ENCODE measurements at regions not wholly inside any gene's neighbourhood (a gene's known extent, or its start where the extent isn't known, plus 50 kb on each side); places are given as distances from the start of the nearest gene placed in this dataset.

- TF ChIP-seq GATA2 (IDR thresholded peaks at IDR 0.05; ENCODE audit: low read depth, low read length) (no peak), GATA3 (IDR thresholded peaks at IDR 0.05; ENCODE audit: low read depth, low read length) (no peak)
Observed at GRCh38 chr10:27413387-27413786, 90.7 kb upstream of the RAB18 start.

GRCh38 chr10:27410153-27410552 is 94.0 kb upstream of the RAB18 start:
- no peak for TF ChIP-seq GATA3 (IDR thresholded peaks at IDR 0.05; ENCODE audit: low read depth, low read length)
- no peak for TF ChIP-seq GATA2 (IDR thresholded peaks at IDR 0.05; ENCODE audit: low read depth, low read length)

GRCh38 chr10:27407271-27407670 is 96.8 kb upstream of the RAB18 start:
- TF ChIP-seq GATA2 (IDR thresholded peaks at IDR 0.05; ENCODE audit: low read depth, low read length) (no peak), GATA3 (IDR thresholded peaks at IDR 0.05; ENCODE audit: low read depth, low read length) (no peak)

DNA sequence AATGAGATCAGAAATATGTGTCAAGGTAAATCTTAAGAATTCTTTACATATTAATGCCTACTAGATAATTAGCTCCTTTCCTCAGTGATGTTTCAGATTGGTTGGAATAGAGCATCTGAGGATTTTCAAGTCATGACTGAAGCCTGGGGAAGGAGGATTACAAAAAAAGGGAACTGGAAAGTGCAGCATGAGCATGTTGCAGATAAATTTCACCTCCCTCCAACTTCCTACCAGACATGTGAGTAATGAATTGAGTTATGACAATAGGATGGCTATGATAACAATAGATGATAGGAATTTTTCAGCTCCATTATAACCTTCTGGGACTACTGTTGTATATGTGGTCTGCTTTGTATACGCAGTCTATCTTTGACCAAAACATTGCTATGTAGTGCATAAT is 104.2 kb upstream of the RAB18 start:
- TF ChIP-seq GATA2 (IDR thresholded peaks at IDR 0.05; ENCODE audit: low read depth, low read length): no peak
- TF ChIP-seq GATA3 (IDR thresholded peaks at IDR 0.05; ENCODE audit: low read depth, low read length): no peak

GRCh38 chr10:27393961-27394360 is 110.1 kb upstream of the RAB18 start:
- TF ChIP-seq GATA3 (IDR thresholded peaks at IDR 0.05; ENCODE audit: low read depth, low read length): no peak
- no peak for TF ChIP-seq GATA2 (IDR thresholded peaks at IDR 0.05; ENCODE audit: low read depth, low read length)

DNA sequence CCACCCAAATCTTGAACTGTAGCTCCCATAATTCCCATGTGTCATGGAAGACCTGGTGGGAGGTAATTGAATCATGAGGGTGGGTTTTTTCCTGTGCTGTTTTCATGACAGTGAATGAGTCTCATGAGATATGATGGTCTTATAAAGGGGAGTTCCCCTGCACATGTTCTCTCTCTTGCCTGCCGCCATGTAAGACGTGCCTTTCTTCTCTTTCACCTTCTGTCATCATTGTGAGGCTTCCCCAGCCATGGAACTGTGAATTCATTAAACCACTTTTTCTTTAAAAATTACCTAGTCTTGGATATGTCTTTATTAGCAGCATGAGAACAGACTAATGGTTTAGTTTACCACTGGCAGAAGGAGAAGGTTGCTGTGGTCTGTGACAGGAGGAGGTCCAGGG is 111.5 kb upstream of the RAB18 start:
- no peak for TF ChIP-seq GATA3 (IDR thresholded peaks at IDR 0.05; ENCODE audit: low read depth, low read length)
- no peak for TF ChIP-seq GATA2 (IDR thresholded peaks at IDR 0.05; ENCODE audit: low read depth, low read length)

GRCh38 chr10:27391916-27392315 is 112.2 kb upstream of the RAB18 start:
- no peak for TF ChIP-seq GATA3 (IDR thresholded peaks at IDR 0.05; ENCODE audit: low read depth, low read length)
- no peak for TF ChIP-seq GATA2 (IDR thresholded peaks at IDR 0.05; ENCODE audit: low read depth, low read length)

GRCh38 chr10:27391325-27391724 is 112.8 kb upstream of the RAB18 start:
- no peak for TF ChIP-seq GATA3 (IDR thresholded peaks at IDR 0.05; ENCODE audit: low read depth, low read length)
- TF ChIP-seq GATA2 (IDR thresholded peaks at IDR 0.05; ENCODE audit: low read depth, low read length): no peak

- no peak for TF ChIP-seq GATA2 (IDR thresholded peaks at IDR 0.05; ENCODE audit: low read depth, low read length)
- TF ChIP-seq GATA3 (IDR thresholded peaks at IDR 0.05; ENCODE audit: low read depth, low read length): no peak
Observed at GRCh38 chr10:27390681-27391080, 113.4 kb upstream of the RAB18 start.

- TF ChIP-seq GATA3 (IDR thresholded peaks at IDR 0.05; ENCODE audit: low read depth, low read length) (no peak), GATA2 (IDR thresholded peaks at IDR 0.05; ENCODE audit: low read depth, low read length) (no peak)
Observed at GRCh38 chr10:27388761-27389399, 115.2 kb upstream of the RAB18 start.

DNA sequence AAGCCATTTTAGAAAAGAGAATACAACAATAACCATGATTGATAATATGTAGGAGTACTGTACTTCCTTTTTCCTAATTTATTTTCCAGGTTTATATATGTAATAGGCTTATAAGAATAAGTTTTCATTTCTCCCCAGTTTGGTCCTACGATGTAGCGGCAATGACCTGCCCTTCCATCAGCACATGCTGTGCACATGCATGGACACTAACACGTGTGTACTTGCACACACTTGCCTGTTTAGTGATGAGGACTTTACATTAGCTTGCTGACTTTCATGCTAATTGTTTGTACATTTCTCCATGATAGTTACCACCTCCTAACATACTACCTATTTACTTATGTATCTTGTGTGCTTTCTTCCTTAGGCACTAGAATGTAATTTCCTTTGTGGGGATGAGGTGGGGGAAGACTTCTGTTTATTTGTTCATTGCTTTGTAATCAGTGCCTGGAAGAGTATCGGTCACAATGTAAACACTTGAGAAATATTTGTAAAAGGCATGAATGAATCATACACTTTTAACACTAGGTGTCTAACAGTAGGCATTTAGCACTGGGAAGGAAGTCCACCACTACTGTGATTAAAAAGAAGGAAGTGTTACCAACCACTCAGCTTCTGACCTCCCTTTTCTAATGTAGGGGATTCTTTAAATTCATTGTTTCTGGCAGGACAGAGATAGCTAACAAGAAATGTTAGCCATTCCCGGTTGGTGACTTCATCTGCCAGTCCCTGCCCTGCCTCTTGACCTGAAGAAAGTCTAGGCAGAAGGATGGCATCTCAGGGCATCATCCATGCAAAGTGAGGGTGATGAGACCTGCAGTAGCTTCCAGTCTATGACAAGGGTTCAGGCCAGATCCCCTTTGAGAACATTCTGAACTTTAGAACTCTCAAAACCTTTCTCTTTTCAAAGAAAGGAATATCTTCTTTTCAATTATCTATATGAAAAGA is 120.2 kb upstream of the RAB18 start:
- TF ChIP-seq GATA2 (IDR thresholded peaks at IDR 0.05; ENCODE audit: low read depth, low read length) (no peak), GATA3 (IDR thresholded peaks at IDR 0.05; ENCODE audit: low read depth, low read length) (no peak)

DNA sequence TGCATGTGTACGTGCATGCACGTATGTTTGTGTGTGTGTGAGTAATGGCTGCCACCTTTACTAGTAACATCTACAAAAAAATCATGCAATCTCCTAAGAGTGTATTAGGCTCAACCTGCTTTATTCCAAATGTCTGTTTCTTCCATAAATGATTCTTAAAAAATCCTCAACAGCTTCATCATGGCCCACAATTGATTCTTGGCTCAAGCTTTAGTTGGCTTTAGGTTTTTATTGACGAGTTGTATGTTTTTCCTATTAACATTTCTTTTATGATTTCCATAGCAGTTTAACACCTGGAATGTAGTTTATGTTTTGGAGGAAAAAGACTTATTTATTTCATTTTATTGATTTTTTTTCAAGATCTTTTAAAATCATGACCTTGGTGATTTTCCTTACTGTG is 121.9 kb upstream of the RAB18 start:
- TF ChIP-seq GATA3 (IDR thresholded peaks at IDR 0.05; ENCODE audit: low read depth, low read length) (no peak), GATA2 (IDR thresholded peaks at IDR 0.05; ENCODE audit: low read depth, low read length) (no peak)

GRCh38 chr10:27380929-27381358 is 123.2 kb upstream of the RAB18 start:
- TF ChIP-seq GATA2 (IDR thresholded peaks at IDR 0.05; ENCODE audit: low read depth, low read length) (no peak), GATA3 (IDR thresholded peaks at IDR 0.05; ENCODE audit: low read depth, low read length) (no peak)

GRCh38 chr10:27373566-27374160 is 130.4 kb upstream of the RAB18 start:
- TF ChIP-seq GATA2 (IDR thresholded peaks at IDR 0.05; ENCODE audit: low read depth, low read length) (no peak), GATA3 (IDR thresholded peaks at IDR 0.05; ENCODE audit: low read depth, low read length) (no peak)
